ENCODE measurements at regions not wholly inside any gene's neighbourhood (a gene's known extent, or its start where the extent isn't known, plus 50 kb on each side); places are given as distances from the start of the nearest gene placed in this dataset.

- no peak for TF ChIP-seq CTCF (IDR thresholded peaks at IDR 0.05; ENCODE audit: insufficient read depth, low read length, poor library complexity, severe bottlenecking)
- Histone ChIP-seq H3K36me3 (ENCODE audit: control insufficient read depth, insufficient read depth, low read length) (no peaks in the 10 kb centered on the region), H3K4me3 (ENCODE audit: low read depth, low read length) (no peak overlapping the region), H3K27me3 (ENCODE audit: control insufficient read depth, insufficient read depth, low read length) (peaks cover 18% of the 10 kb centered on the region)
- DNase-seq (ENCODE audit: low read depth) = no peak
Observed at GRCh38 chr7:21251151-21251800, 176.6 kb upstream of the SP4 start.

- H3K4me3 ChIP-seq (ENCODE audit: low read depth, low read length) = no peak overlapping the region
- DNase-seq (ENCODE audit: low read depth) = peak; percentile 41
- no peaks in the 10 kb centered on the region for H3K36me3 ChIP-seq (ENCODE audit: control insufficient read depth, insufficient read depth, low read length)
- peak; percentile 87 for TF ChIP-seq CTCF (IDR thresholded peaks at IDR 0.05; ENCODE audit: insufficient read depth, low read length, poor library complexity, severe bottlenecking)
- peaks cover 17% of the 10 kb centered on the region for H3K27me3 ChIP-seq (ENCODE audit: control insufficient read depth, insufficient read depth, low read length)
Observed at GRCh38 chr7:21253740-21254687, 173.9 kb upstream of the SP4 start.

- Histone ChIP-seq H3K36me3 (ENCODE audit: control insufficient read depth, insufficient read depth, low read length) (no peaks in the 10 kb centered on the region), H3K27me3 (ENCODE audit: control insufficient read depth, insufficient read depth, low read length) (peaks cover 12% of the 10 kb centered on the region), H3K4me3 (ENCODE audit: low read depth, low read length) (no peak overlapping the region)
- DNase-seq (ENCODE audit: low read depth) = no peak
- TF ChIP-seq CTCF (IDR thresholded peaks at IDR 0.05; ENCODE audit: insufficient read depth, low read length, poor library complexity, severe bottlenecking) = peak; percentile 34
Observed at GRCh38 chr7:21256310-21256877, 171.5 kb upstream of the SP4 start.

GRCh38 chr7:21260939-21261338, 166.9 kb upstream of the SP4 start:
- no peak overlapping the region for H3K4me3 ChIP-seq (ENCODE audit: low read depth, low read length)
- H3K36me3 ChIP-seq (ENCODE audit: control insufficient read depth, insufficient read depth, low read length) = no peaks in the 10 kb centered on the region
- no peaks in the 10 kb centered on the region for H3K27me3 ChIP-seq (ENCODE audit: control insufficient read depth, insufficient read depth, low read length)
- no peak for DNase-seq (ENCODE audit: low read depth)
- no peak for TF ChIP-seq CTCF (IDR thresholded peaks at IDR 0.05; ENCODE audit: insufficient read depth, low read length, poor library complexity, severe bottlenecking)

- Histone ChIP-seq H3K27me3 (ENCODE audit: control insufficient read depth, insufficient read depth, low read length) (no peaks in the 10 kb centered on the region), H3K4me3 (ENCODE audit: low read depth, low read length) (no peak overlapping the region), H3K36me3 (ENCODE audit: control insufficient read depth, insufficient read depth, low read length) (no peaks in the 10 kb centered on the region)
- peak; percentile 66 for TF ChIP-seq CTCF (IDR thresholded peaks at IDR 0.05; ENCODE audit: insufficient read depth, low read length, poor library complexity, severe bottlenecking)
- DNase-seq (ENCODE audit: low read depth) = no peak
Observed at GRCh38 chr7:21261627-21262594, 166.0 kb upstream of the SP4 start.
